ENCODE measurements at regions not wholly inside any gene's neighbourhood (a gene's known extent, or its start where the extent isn't known, plus 50 kb on each side); places are given as distances from the start of the nearest gene placed in this dataset.

- no peak for TF ChIP-seq MYC (IDR thresholded peaks at IDR 0.05; ENCODE audit: low read depth, low read length)
- TF ChIP-seq CTCF (IDR thresholded peaks at IDR 0.05; ENCODE audit: low read depth, low read length), result no peak
- TF ChIP-seq POLR2A (IDR thresholded peaks at IDR 0.05; ENCODE audit: extremely low read depth, insufficient read length), result no peak
- no peak for TF ChIP-seq MAX (IDR thresholded peaks at IDR 0.05; ENCODE audit: low read depth, low read length)
- H3K4me3 ChIP-seq (ENCODE audit: low read depth, low read length), result no peak overlapping the region
- peak; percentile 21 for DNase-seq (ENCODE audit: low read depth)
These were observed 89.5 kb downstream of the SNX5 start for GRCh38 chr20:17878912-17879602.

GRCh38 chr20:17878069-17878911 lies 90.3 kb downstream of the SNX5 start:
- H3K4me3 ChIP-seq (ENCODE audit: low read depth, low read length), result no peak overlapping the region
- DNase-seq (ENCODE audit: low read depth), result no peak
- TF ChIP-seq MYC (IDR thresholded peaks at IDR 0.05; ENCODE audit: low read depth, low read length), result no peak
- no peak for TF ChIP-seq POLR2A (IDR thresholded peaks at IDR 0.05; ENCODE audit: extremely low read depth, insufficient read length)
- TF ChIP-seq CTCF (IDR thresholded peaks at IDR 0.05; ENCODE audit: low read depth, low read length), result no peak
- TF ChIP-seq MAX (IDR thresholded peaks at IDR 0.05; ENCODE audit: low read depth, low read length), result no peak

GRCh38 chr20:17875981-17876385 lies 92.6 kb downstream of the SNX5 start:
- DNase-seq (ENCODE audit: low read depth), result no peak
- no peak overlapping the region for H3K4me3 ChIP-seq (ENCODE audit: low read depth, low read length)
- TF ChIP-seq MAX (IDR thresholded peaks at IDR 0.05; ENCODE audit: low read depth, low read length) (no peak), CTCF (IDR thresholded peaks at IDR 0.05; ENCODE audit: low read depth, low read length) (no peak), MYC (IDR thresholded peaks at IDR 0.05; ENCODE audit: low read depth, low read length) (no peak)

- no peak for DNase-seq (ENCODE audit: low read depth)
These were observed 93.3 kb downstream of the SNX5 start for GRCh38 chr20:17875106-17875980.

More at GRCh38 chr20:17875106-17875980, 93.3 kb downstream of the SNX5 start:
- TF ChIP-seq MYC (IDR thresholded peaks at IDR 0.05; ENCODE audit: low read depth, low read length) (no peak), POLR2A (IDR thresholded peaks at IDR 0.05; ENCODE audit: extremely low read depth, insufficient read length) (no peak), MAX (IDR thresholded peaks at IDR 0.05; ENCODE audit: low read depth, low read length) (no peak), CTCF (IDR thresholded peaks at IDR 0.05; ENCODE audit: low read depth, low read length) (no peak)
- H3K4me3 ChIP-seq (ENCODE audit: low read depth, low read length), result no peak overlapping the region
